WERI-Rb-1 (cell line): ENCODE measurements at regions not wholly inside any gene's neighbourhood (a gene's known extent, or its start where the extent isn't known, plus 50 kb on each side); places are given as distances from the start of the nearest gene placed in this dataset.

Experiments
- DNase-seq: peaks from one replicate; pipeline ENCODE4 v3.0.0-alpha.2; 2020
- H3K27ac ChIP-seq: fragments of 250-450 bp; sonication (Bioruptor Pico); 2 replicates; pipeline ENCODE4 v1.5.1; 2020; ENCODE audit warnings: mild to moderate bottlenecking, moderate library complexity
- H3K27me3 ChIP-seq: fragments of 250-450 bp; sonication (Bioruptor Pico); 2 replicates; pipeline ENCODE4 v1.5.1; 2021; ENCODE audit warnings: mild to moderate bottlenecking, low read depth, moderate library complexity; ENCODE audit not compliant: insufficient read depth, severe bottlenecking
- H3K36me3 ChIP-seq: fragments of 250-450 bp; sonication (Bioruptor Pico); 2 replicates; pipeline ENCODE4 v1.5.1; 2020; ENCODE audit warnings: mild to moderate bottlenecking, moderate library complexity
- H3K4me3 ChIP-seq: 2 replicates; pipeline ENCODE4 v1.5.1; 2011; ENCODE audit warnings: low read depth, mild to moderate bottlenecking, control low read depth, low read length
- H3K9me3 ChIP-seq: fragments of 250-450 bp; sonication (Bioruptor Pico); 2 replicates; pipeline ENCODE4 v1.5.1; 2021; ENCODE audit warnings: mild to moderate bottlenecking, moderate library complexity; ENCODE audit not compliant: severe bottlenecking
- CTCF ChIP-seq: IDR thresholded peaks from 2 replicates; pipeline ENCODE4 v1.5.1; 2011; ENCODE audit warnings: low read depth, mild to moderate bottlenecking, control low read depth, inconsistent platforms, low read length

GRCh38 chr21:35850542-35851103 lies 209.7 kb downstream of the SETD4 start:
- H3K36me3 ChIP-seq, result no peaks in the 10 kb centered on the region
- DNase-seq, result no peak
- H3K27ac ChIP-seq, result no peak overlapping the region
- H3K9me3 ChIP-seq, result no peaks in the 10 kb centered on the region
- H3K27me3 ChIP-seq, result peaks cover 95% of the 10 kb centered on the region
- H3K4me3 ChIP-seq, result no peak overlapping the region
- no peak for TF ChIP-seq CTCF

GRCh38 chr21:35850029-35850428 lies 210.3 kb downstream of the SETD4 start:
- Histone ChIP-seq H3K27ac (no peak overlapping the region), H3K36me3 (no peaks in the 10 kb centered on the region), H3K27me3 (peaks cover 95% of the 10 kb centered on the region), H3K4me3 (no peak overlapping the region), H3K9me3 (no peaks in the 10 kb centered on the region)
- TF ChIP-seq CTCF, result no peak
- no peak for DNase-seq

- no peak for TF ChIP-seq CTCF
- Histone ChIP-seq H3K9me3 (no peaks in the 10 kb centered on the region), H3K27me3 (peaks cover 95% of the 10 kb centered on the region), H3K27ac (no peak overlapping the region), H3K36me3 (no peaks in the 10 kb centered on the region), H3K4me3 (no peak overlapping the region)
- DNase-seq, result no peak
Observed at GRCh38 chr21:35849144-35849543, 211.2 kb downstream of the SETD4 start.

GRCh38 chr21:35843911-35844667 lies 216.2 kb downstream of the SETD4 start:
- Histone ChIP-seq H3K4me3 (no peak overlapping the region), H3K36me3 (no peaks in the 10 kb centered on the region), H3K27me3 (peaks cover 84% of the 10 kb centered on the region), H3K9me3 (no peaks in the 10 kb centered on the region), H3K27ac (no peak overlapping the region)
- DNase-seq, result no peak
- TF ChIP-seq CTCF, result no peak

- Histone ChIP-seq H3K36me3 (no peaks in the 10 kb centered on the region), H3K27ac (no peak overlapping the region), H3K4me3 (no peak overlapping the region), H3K27me3 (peaks cover 86% of the 10 kb centered on the region), H3K9me3 (no peaks in the 10 kb centered on the region)
- DNase-seq, result no peak
- TF ChIP-seq CTCF, result no peak
Observed at GRCh38 chr21:35840949-35841348, 219.4 kb downstream of the SETD4 start.
